ENCODE measurements at regions not wholly inside any gene's neighbourhood (a gene's known extent, or its start where the extent isn't known, plus 50 kb on each side); places are given as distances from the start of the nearest gene placed in this dataset.
A peak's percentile ranks its signal among the peaks of the same experiment; 100 is the strongest.
"Not testable (repeated sequence)": the region's sequence is repeated elsewhere in the genome, so short reads cannot be mapped to it uniquely, and the experiment has no call there.

DNA sequence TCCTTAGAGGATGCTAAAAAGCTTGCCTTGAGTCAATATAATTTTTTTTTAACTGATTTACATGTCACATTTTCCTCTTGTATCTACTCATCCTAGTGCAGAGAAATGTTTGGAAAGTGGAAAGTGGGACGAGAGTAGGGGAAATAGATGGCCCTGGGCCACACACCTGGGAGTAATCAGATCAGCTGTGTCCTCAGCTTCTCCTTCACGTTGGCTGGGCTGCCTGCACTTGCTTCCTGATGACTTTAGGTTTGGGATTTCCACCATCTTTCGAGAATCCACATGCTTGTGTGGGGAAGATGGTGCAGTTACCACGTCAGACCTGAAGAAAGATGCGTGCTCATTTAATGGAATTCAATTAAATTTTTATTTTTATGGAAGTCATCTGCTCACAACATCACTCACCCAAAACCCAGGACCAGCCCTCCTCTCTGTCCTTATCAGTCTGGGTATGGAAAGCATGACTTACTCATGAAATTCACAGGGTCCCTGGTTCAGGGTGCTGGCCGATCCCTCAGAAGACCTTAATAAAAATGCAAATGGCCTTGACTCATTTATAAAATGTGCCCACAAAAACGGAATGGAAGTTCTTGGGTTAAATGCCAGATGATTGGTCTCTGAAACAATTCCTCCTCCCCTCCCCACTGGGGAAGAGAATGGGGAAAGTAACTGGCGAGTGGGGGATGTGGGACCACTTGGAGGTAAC is 74.5 kb upstream of the TIAM2 start:
- DNase-seq (ENCODE audit: low read depth in 3 of 3, low spot score in 2 of 3) = no peak

GRCh38 chr6:154921482-154921881 is 73.6 kb upstream of the TIAM2 start:
- DNase-seq (ENCODE audit: low read depth in 3 of 3, low spot score in 2 of 3) = no peak

DNA sequence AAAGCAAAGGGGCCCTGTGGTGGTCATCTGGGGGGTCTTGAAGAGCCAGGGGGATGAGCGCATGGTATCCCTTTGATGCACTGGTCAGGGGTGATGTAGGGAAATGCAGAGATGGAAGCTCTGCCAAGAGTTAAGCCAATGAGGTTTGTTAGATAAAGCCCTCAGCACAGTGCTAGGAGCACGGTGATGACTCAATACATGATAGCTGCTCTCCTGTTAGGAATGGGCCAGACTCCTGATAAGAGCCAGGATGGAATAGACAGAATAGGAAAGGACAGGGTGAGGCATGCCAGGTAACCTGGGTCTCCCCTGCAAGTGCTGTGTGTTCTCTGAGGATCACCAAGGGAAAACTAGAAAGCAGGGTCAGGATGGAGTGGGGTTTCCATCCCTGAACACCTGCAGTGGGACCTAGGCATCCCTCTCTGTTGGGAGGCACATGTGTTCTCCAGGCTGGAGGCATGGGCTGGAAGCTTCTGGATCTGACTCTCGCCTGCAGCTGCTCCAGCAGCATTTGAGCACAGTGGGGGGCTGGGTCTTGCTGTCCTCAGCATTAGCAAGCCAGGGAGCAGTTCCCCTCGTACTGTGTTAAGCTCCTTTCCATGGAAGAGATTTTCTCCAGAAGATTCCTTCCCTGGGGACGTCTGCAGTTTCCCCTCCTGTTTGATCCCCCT is 71.8 kb upstream of the TIAM2 start:
- DNase-seq (ENCODE audit: low read depth in 3 of 3, low spot score in 2 of 3) = no peak

DNA sequence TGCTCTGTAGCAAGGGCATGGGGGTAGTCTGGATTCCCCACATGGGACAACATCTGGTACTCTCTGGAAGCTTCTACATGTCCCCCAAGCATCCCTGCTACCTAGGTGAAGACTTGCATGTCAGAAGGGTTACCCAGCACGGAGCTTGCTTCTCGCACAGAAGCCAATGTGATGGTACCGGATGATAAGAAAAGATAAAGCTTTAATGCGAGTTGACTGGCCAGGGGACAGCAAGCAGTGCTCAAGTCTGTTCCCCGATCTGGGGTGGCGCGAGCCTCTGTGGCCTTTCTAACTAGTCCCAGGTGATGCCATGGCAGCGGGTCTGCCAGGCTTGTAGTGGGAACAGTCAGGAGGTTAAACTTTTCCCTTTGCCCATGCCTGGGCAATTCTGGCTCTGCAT is 70.0 kb upstream of the TIAM2 start:
- no peak for DNase-seq (ENCODE audit: low read depth in 3 of 3, low spot score in 2 of 3)

DNA sequence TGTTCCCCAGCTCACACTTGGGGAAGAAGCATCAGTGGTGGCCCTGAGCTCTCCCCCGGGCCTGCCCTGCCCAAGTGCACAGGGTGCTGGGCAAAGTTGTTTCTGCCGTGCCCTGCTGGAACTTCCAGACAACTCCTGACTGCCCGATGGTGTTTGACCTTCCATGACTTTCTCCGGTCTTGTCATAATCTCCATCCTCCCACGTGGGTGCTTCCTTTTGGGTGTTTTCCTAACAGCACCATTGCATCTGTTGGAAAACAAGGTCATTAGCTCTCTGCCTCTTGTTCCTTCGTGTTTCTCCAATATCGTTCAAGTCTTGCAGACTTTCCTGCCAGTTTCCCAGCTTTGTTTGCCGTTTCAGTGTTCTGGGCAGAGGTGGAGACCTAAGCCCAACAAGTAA is 68.7 kb upstream of the TIAM2 start:
- no peak for DNase-seq (ENCODE audit: low read depth in 3 of 3, low spot score in 2 of 3)

- peak; percentile 51 to 55 (median 52) for DNase-seq (ENCODE audit: low read depth in 3 of 3, low spot score in 2 of 3)
These were observed 66.7 kb upstream of the TIAM2 start for GRCh38 chr6:154928325-154928922.

DNA sequence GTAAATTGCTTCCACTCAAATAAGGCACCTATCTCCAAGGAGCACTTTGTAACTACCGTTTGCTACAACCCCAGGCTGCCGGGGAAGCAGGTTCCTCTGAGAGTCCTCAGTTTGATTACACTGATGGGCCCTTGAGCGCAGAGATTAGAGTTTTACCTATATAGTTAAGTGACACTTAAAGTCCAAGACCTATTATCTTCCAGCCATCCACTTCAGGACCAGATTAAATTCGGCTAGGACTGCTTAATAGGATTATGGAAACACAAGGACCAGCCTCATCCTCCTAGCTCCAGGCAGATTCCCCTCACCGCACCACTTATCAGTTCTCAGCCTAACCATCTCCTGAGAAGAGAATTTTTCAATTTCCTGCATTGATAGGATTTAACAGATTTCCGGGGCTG is 64.7 kb upstream of the TIAM2 start:
- no peak for DNase-seq (ENCODE audit: low read depth in 3 of 3, low spot score in 2 of 3)

GRCh38 chr6:154931711-154932424 is 63.2 kb upstream of the TIAM2 start:
- no peak for DNase-seq (ENCODE audit: low read depth in 3 of 3, low spot score in 2 of 3)

DNA sequence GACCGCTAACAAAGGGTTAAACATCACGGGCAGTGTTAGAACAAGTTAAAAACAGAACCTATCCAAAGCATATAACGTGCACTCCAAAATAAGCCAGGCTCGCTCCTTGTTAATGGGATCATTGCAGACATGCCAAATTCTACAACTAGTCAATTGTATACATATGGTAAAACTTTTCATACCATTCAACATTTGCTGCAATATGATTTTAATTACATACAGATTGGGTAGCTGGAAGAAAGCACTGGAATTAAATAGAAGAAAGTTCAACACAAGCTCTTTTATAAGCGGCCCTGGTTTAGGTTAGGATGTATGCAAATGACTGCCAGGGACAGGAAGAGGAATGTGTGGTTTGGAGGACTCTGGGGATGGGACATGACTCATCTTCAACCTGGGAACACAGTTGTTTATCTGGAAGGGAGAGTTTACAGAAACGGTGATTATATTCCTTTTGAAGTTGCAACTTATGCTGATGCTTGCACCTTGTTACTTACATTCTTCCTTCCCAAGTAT is 62.5 kb upstream of the TIAM2 start:
- DNase-seq (ENCODE audit: low read depth in 3 of 3, low spot score in 2 of 3) = no peak

- DNase-seq (ENCODE audit: low read depth in 3 of 3, low spot score in 2 of 3) = no peak
These were observed 61.8 kb upstream of the TIAM2 start for GRCh38 chr6:154933181-154933827.

DNA sequence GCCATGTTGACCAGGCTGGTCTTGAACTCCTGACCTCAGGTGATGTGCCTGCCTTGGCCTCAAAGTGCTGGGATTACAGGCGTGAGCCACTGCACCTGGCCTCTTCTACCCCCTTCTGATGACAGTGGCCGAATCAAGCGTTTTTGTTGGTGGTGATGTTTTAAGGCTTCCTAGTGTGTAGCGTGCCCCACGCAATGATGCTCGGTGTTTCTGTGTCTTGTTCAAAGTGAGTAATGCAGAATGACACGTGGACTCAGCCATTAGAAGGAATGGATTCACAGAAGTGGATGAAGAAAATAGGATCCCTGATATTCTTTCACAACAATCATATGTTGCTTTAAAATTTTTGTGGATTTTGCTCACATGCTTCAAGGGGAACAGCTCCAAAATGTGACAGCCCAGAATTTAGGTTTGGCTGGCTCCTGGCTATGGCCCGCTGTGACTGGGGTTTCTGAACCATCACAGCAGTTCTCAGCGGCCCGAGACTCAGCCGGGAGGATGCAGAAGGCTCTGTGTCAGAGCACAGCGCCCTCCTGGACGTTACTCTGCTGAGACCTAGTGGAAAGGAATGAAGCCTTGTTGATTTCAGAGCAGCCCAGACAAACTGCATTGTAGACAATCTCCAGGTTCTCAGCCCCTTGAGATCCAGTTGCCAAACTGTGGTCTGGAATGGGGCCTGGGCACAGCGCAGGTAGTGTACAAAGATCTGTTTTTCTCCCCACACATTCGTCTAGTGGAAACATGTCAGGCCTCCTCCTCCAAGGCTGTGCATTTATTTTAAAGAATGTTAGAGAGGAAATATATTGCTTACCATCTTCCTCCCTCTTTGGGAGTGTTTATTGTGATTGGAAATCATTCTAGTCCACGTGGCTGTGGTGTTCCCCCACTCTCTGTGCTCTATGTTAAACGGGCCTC is 57.6 kb upstream of the TIAM2 start:
- peak in 1 of 3 donors; percentile 26 for DNase-seq (ENCODE audit: low read depth in 3 of 3, low spot score in 2 of 3)

- DNase-seq (ENCODE audit: low read depth in 3 of 3, low spot score in 2 of 3) = no peak
These were observed 56.9 kb upstream of the TIAM2 start for GRCh38 chr6:154938221-154938580.

DNA sequence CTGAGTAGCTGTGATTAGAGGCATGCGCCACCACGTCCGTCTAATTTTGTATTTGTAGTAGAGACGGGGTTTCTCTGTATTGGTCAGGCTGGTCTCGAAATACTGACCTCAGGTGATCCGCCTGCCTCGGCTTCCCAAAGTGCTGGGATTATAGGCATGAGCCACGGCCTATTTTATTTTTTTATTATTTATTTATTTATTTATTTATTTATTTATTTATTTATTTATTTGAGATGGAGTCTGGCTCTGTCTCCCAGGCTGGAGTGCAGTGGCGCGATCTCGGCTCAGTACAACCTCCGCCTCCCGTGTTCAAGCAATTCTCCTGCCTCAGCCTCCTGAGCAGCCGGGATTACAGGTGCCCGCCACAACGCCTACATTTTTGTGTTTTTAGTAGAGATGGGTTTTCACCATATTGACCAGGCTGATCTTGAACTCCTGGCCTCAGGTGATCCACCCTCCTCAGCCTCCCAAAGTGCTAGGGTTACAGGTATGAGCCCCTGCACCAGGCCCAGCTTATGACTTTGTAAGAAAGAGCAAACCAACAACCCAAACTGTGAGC is 56.3 kb upstream of the TIAM2 start:
- not testable (repeated sequence) for DNase-seq (ENCODE audit: low read depth in 3 of 3, low spot score in 2 of 3)

- DNase-seq (ENCODE audit: low read depth in 3 of 3, low spot score in 2 of 3) = no peak
These were observed 52.3 kb upstream of the TIAM2 start for GRCh38 chr6:154942770-154943169.

DNA sequence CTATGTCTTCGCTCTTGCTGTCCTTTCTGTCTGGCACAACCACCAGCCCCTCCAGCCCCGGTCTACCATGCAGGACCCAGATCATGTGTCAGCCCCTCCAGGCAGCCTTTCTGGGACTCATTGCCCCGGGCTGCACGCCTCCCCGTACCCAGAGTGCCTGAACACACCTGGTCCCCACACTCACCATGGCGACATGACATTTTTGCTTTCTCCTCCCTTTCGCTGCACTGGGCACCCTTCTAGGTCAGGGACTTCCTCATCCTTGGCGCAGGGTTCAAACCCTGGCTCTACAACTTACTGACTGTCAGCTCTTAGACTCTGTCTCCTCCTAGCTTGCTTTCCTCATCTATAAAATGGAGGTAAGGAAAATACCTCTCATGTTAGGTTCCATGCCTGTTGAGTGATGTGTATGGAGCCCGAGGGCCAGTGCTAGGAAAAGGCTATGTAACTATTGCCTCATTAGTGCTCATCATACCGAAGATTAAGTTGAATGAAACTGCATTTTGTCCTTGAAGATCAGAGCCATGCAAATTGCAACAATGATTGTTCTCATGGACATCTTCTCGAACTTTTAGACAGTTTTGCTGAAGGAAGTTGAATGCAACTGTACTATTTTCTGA is 49.7 kb upstream of the TIAM2 start:
- no peak for DNase-seq (ENCODE audit: low read depth in 3 of 3, low spot score in 2 of 3)
